GM12878 (cell line): ENCODE measurements at regions not wholly inside any gene's neighbourhood (a gene's known extent, or its start where the extent isn't known, plus 50 kb on each side); places are given as distances from the start of the nearest gene placed in this dataset.

Experiments
- ATAC-seq: fragments of 200-7000 bp; cut with Tn5 transposase; 3 replicates; pipeline ENCODE4 v1.9.1; 2020; ENCODE audit warnings: mild to moderate bottlenecking, moderate library complexity
- BruUV-seq: library from RNA; stranded (reverse); fragments of 400-500 nt; replicated peaks from 2 replicates; lab custom pipeline; 2021; lab: Mats Ljungman, UMichigan
- CTCF ChIA-PET: fragments of 300-600 bp; sonication (Branson Sonifier 250); formaldehyde crosslinking; extraction: SDS; loops from one replicate; lab custom pipeline; 2021; ENCODE audit warnings: inconsistent platforms; lab: Yijun Ruan, JAX
- POLR2A ChIA-PET: fragments of 350-600 bp; formaldehyde crosslinking; extraction: SDS; loops from one replicate; lab custom pipeline; 2021; ENCODE audit warnings: inconsistent platforms; lab: Charles Lee
- RAD21 ChIA-PET: fragments of 300-600 bp; sonication (Branson Sonifier 250); formaldehyde crosslinking; loops from one replicate; lab custom pipeline; 2023; ENCODE audit warnings: antibody characterized with exemption; ENCODE audit not compliant: unreplicated experiment; lab: Charles Lee
- SMC1A ChIA-PET: fragments of 300-600 bp; sonication (Branson Sonifier 250); formaldehyde crosslinking; loops from one replicate; lab custom pipeline; 2023; ENCODE audit not compliant: unreplicated experiment, uncharacterized antibody; lab: Charles Lee
- DNase-seq: peaks from one replicate; pipeline ENCODE4 v3.0.0-alpha.2; 2011; ENCODE audit warnings: low read depth, low spot score
- FAIRE-seq: peaks from 3 replicates; lab custom pipeline; 2011; peaks lifted over from hg19 to GRCh38; lab: Jason Lieb, UNC
- H2AFZ ChIP-seq: 2 replicates; pipeline ENCODE4 v1.6.0; 2011; ENCODE audit warnings: low read depth, low read length, control low read depth; ENCODE audit not compliant: control insufficient read depth
- H3K27ac ChIP-seq: 2 replicates; pipeline ENCODE4 v1.5.1; 2011; ENCODE audit warnings: control low read depth; ENCODE audit not compliant: control insufficient read depth, insufficient read depth
- H3K27me3 ChIP-seq, 2 experiments: replicated peaks in 1 of 2; 2 replicates each; pipeline versions ENCODE4 v1.6.0 to v1.6.1; 2011; ENCODE audit warnings: low read length in 1 of 2; ENCODE audit not compliant: control insufficient read depth in 2 of 2, insufficient read depth in 2 of 2
- H3K36me3 ChIP-seq, 2 experiments: 2 replicates each; pipeline ENCODE4 v1.5.1; 2011; ENCODE audit warnings: low read length in 1 of 2; ENCODE audit not compliant: control insufficient read depth in 2 of 2, insufficient read depth in 2 of 2
- H3K4me1 ChIP-seq: 2 replicates; pipeline ENCODE4 v1.6.1; 2011; ENCODE audit warnings: mild to moderate bottlenecking, low read length, moderate library complexity, mixed read lengths; ENCODE audit not compliant: control insufficient read depth, insufficient read depth
- H3K4me2 ChIP-seq: 2 replicates; pipeline ENCODE4 v1.6.0; 2011; ENCODE audit warnings: control low read depth; ENCODE audit not compliant: control insufficient read depth, insufficient read depth
- H3K4me3 ChIP-seq: fragments of 200-600 bp; sonication (generic); 2 replicates; pipeline ENCODE4 v1.5.1; 2016
- H3K79me2 ChIP-seq: 2 replicates; pipeline ENCODE4 v1.6.0; 2011; ENCODE audit warnings: low read length; ENCODE audit not compliant: control insufficient read depth, insufficient read depth
- H3K9ac ChIP-seq: 2 replicates; pipeline ENCODE4 v1.8.0; 2011; ENCODE audit warnings: low read length, control low read depth, mixed read lengths; ENCODE audit not compliant: control insufficient read depth, insufficient read depth
- H3K9me3 ChIP-seq: replicated peaks from 3 replicates; pipeline ENCODE4 v1.5.1; 2011; ENCODE audit warnings: mild to moderate bottlenecking, low read length; ENCODE audit not compliant: control insufficient read depth, insufficient read depth
- H4K20me1 ChIP-seq: 2 replicates; pipeline ENCODE4 v1.6.0; 2011; ENCODE audit not compliant: control insufficient read depth, insufficient read depth
- CEBPB ChIP-seq, 2 experiments: fragments of 150-350 bp in 1 of 2; IDR thresholded peaks; 2 replicates each; pipeline ENCODE4 v1.6.1; 2012 to 2014; ENCODE audit warnings: low read depth in 2 of 2, low read length in 2 of 2, borderline replicate concordance in 1 of 2, inconsistent platforms in 1 of 2
- ESRRA ChIP-seq: IDR thresholded peaks from 2 replicates; pipeline ENCODE4 v1.6.1; 2012; ENCODE audit warnings: mild to moderate bottlenecking, low read length, improper control_type of control experiment
- ETV6 ChIP-seq, 2 experiments: fragments of 450-650 bp in 1 of 2; IDR thresholded peaks in 1 of 2; conservative IDR thresholded peaks in 1 of 2; 2 replicates each; pipeline ENCODE4 v1.6.1; 2014; ENCODE audit warnings: antibody characterized with exemption in 1 of 2, borderline replicate concordance in 1 of 2, low read depth in 1 of 2, mild to moderate bottlenecking in 1 of 2, moderate library complexity in 1 of 2
- KLF5 ChIP-seq: fragments of 450-650 bp; IDR thresholded peaks from 2 replicates; pipeline ENCODE4 v1.6.1; 2014; ENCODE audit warnings: mild to moderate bottlenecking; ENCODE audit not compliant: partially characterized antibody
- MTA3 ChIP-seq: IDR thresholded peaks from 2 replicates; pipeline ENCODE4 v1.6.1; 2012; ENCODE audit warnings: low read length, inconsistent platforms, borderline replicate concordance
- MYB ChIP-seq: fragments of 150-350 bp; IDR thresholded peaks from 2 replicates; pipeline ENCODE4 v1.6.1; 2014; ENCODE audit warnings: mild to moderate bottlenecking, low read depth, low read length, borderline replicate concordance
- NFYB ChIP-seq: IDR thresholded peaks from 2 replicates; pipeline ENCODE4 v1.6.1; 2011; ENCODE audit warnings: low read depth, mild to moderate bottlenecking, low read length, improper control_type of control experiment, moderate library complexity; ENCODE audit not compliant: insufficient read depth
- RBBP5 ChIP-seq: fragments of 200-600 bp; sonication (generic); conservative IDR thresholded peaks from 2 replicates; pipeline ENCODE4 v1.6.1; 2016
- SUZ12 ChIP-seq: fragments of 200-600 bp; sonication (generic); IDR thresholded peaks from one replicate; pipeline ENCODE4 v1.6.1; 2018; ENCODE audit warnings: antibody characterized with exemption, mild to moderate bottlenecking; ENCODE audit not compliant: unreplicated experiment
- TCF3 ChIP-seq: IDR thresholded peaks from 2 replicates; pipeline ENCODE4 v1.6.1; 2012; ENCODE audit warnings: low read depth, mild to moderate bottlenecking, low read length, borderline replicate concordance; ENCODE audit not compliant: insufficient read depth
- WGBS: methylation state at CpG from one replicate; pipeline ENCODE4 v1.1.6; 2016; ENCODE audit warnings: low lambda C conversion rate; ENCODE audit not compliant: insufficient replicate concordance, insufficient coverage; ENCODE audit errors: missing lambda C conversion rate; 5-methylcytosine and 5-hydroxymethylcytosine counted together
- in situ Hi-C: fragments of 300-500 bp; cut with MboI; formaldehyde crosslinking; loops from 9 replicates; pipeline ENCODE4 v1.14.3; 2018; ENCODE audit warnings: mixed read lengths
- intact Hi-C: fragments of 100-400 bp; cut with micrococcal nuclease; formaldehyde crosslinking; loops from one replicate; pipeline ENCODE4 v1.14.2; 2022; ENCODE audit not compliant: unreplicated experiment
- TF ChIP-seq, protein P1 (sequence below): fragments of 450-650 bp; IDR thresholded peaks from 2 replicates; pipeline ENCODE4 v1.6.1; 2018; ENCODE audit warnings: borderline replicate concordance, mild to moderate bottlenecking; ENCODE audit not compliant: partially characterized antibody
- TF ChIP-seq, protein P2 (sequence below): IDR thresholded peaks from 2 replicates; pipeline ENCODE4 v1.6.1; 2011; ENCODE audit warnings: borderline replicate concordance, low read depth, mild to moderate bottlenecking, moderate library complexity, mixed read lengths, low read length; ENCODE audit not compliant: insufficient read depth; ENCODE audit errors: extremely low read length
- TF ChIP-seq, protein P3 (sequence below): fragments of 450-650 bp; IDR thresholded peaks from 2 replicates; pipeline ENCODE4 v1.6.1; 2014; ENCODE audit warnings: mild to moderate bottlenecking
- TF ChIP-seq, protein P4 (sequence below): IDR thresholded peaks from 2 replicates; pipeline ENCODE4 v1.6.1; 2012; ENCODE audit warnings: low read depth, low read length, improper control_type of control experiment

DNA sequence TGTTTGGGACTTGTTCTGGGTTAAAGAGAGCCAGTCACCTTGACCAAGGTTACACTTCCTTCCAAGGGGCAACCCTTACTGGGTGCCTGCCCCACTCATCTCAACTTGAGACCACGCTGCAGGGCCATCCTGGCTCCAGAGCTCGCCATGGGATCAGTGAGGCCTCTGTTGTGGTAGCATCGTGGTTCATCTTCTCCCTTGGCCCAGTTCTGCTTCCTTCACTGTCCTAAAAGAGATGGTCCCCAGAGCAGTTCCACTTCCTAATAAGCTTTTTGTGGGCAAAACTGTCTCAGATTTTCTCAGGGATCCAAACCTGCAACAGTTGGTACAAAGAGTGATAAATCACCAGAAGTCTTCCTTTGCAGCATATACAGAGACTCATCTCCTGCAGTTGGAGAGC lies 165.9 kb upstream of the TMEM260 start:
- Histone ChIP-seq H3K9ac (no peak overlapping the region), H3K79me2 (no peaks in the 10 kb centered on the region), H3K27me3 (no peaks in the 10 kb centered on the region), H3K27ac (no peak overlapping the region), H2AFZ (no peak overlapping the region), H3K4me3 (no peak overlapping the region), H4K20me1 (no peaks in the 10 kb centered on the region), H3K9me3 (no peaks in the 10 kb centered on the region), H3K36me3 (no peaks in the 10 kb centered on the region), H3K4me1 (no peaks in the 10 kb centered on the region), H3K4me2 (no peak overlapping the region)
- intact Hi-C loops (no loop called here), in situ Hi-C loops (no loop called here)
- SMC1A ChIA-PET = interaction anchor here (0.5 kb wide), 1 partner anchor 892 kb away, joined by 3 read pairs; no protein-coding TSS in a partner anchor
- POLR2A ChIA-PET = no interaction called here
- no peak for FAIRE-seq
- RAD21 ChIA-PET = no interaction called here
- TF ChIP-seq ETV6 (conservative IDR thresholded peaks at IDR 0.05 in 1 of 2, IDR thresholded peaks at IDR 0.05 in 1 of 2; ENCODE audit: borderline replicate concordance in 1 of 2, low read depth in 1 of 2) = no peak
- TF ChIP-seq SUZ12 = no peak
- TF ChIP-seq ESRRA = no peak
- TF ChIP-seq CEBPB (IDR thresholded peaks at IDR 0.05; ENCODE audit: borderline replicate concordance in 1 of 2, low read depth in 2 of 2, low read length in 2 of 2) = no peak
- TF ChIP-seq MTA3 = no peak
- TF ChIP-seq, protein P1, sequence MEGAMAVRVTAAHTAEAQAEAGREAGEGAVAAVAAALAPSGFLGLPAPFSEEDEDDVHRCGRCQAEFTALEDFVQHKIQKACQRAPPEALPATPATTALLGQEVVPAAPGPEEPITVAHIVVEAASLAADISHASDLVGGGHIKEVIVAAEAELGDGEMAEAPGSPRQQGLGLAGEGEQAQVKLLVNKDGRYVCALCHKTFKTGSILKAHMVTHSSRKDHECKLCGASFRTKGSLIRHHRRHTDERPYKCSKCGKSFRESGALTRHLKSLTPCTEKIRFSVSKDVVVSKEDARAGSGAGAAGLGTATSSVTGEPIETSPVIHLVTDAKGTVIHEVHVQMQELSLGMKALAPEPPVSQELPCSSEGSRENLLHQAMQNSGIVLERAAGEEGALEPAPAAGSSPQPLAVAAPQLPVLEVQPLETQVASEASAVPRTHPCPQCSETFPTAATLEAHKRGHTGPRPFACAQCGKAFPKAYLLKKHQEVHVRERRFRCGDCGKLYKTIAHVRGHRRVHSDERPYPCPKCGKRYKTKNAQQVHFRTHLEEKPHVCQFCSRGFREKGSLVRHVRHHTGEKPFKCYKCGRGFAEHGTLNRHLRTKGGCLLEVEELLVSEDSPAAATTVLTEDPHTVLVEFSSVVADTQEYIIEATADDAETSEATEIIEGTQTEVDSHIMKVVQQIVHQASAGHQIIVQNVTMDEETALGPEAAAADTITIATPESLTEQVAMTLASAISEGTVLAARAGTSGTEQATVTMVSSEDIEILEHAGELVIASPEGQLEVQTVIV = no peak
- no peak for TF ChIP-seq KLF5
- no peak for TF ChIP-seq TCF3
- no peak for TF ChIP-seq RBBP5
- TF ChIP-seq, protein P2, sequence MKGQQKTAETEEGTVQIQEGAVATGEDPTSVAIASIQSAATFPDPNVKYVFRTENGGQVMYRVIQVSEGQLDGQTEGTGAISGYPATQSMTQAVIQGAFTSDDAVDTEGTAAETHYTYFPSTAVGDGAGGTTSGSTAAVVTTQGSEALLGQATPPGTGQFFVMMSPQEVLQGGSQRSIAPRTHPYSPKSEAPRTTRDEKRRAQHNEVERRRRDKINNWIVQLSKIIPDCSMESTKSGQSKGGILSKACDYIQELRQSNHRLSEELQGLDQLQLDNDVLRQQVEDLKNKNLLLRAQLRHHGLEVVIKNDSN = no peak
- TF ChIP-seq MYB = no peak
- TF ChIP-seq, protein P3, sequence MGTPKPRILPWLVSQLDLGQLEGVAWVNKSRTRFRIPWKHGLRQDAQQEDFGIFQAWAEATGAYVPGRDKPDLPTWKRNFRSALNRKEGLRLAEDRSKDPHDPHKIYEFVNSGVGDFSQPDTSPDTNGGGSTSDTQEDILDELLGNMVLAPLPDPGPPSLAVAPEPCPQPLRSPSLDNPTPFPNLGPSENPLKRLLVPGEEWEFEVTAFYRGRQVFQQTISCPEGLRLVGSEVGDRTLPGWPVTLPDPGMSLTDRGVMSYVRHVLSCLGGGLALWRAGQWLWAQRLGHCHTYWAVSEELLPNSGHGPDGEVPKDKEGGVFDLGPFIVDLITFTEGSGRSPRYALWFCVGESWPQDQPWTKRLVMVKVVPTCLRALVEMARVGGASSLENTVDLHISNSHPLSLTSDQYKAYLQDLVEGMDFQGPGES = no peak
- no peak for TF ChIP-seq NFYB
- TF ChIP-seq, protein P4, sequence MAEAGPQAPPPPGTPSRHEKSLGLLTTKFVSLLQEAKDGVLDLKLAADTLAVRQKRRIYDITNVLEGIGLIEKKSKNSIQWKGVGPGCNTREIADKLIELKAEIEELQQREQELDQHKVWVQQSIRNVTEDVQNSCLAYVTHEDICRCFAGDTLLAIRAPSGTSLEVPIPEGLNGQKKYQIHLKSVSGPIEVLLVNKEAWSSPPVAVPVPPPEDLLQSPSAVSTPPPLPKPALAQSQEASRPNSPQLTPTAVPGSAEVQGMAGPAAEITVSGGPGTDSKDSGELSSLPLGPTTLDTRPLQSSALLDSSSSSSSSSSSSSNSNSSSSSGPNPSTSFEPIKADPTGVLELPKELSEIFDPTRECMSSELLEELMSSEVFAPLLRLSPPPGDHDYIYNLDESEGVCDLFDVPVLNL = no peak
- CTCF ChIA-PET = no interaction called here
- 0% methylated on average over 3 of the region's 3 CpGs for WGBS
- no peak for ATAC-seq
- DNase-seq = no peak
- BruUV-seq = no TSS peak
